LNCaP clone FGC (cell line): ENCODE measurements at regions not wholly inside any gene's neighbourhood (a gene's known extent, or its start where the extent isn't known, plus 50 kb on each side); places are given as distances from the start of the nearest gene placed in this dataset.

Experiments used
- DNase-seq: peaks from one replicate; pipeline ENCODE4 v3.0.0-alpha.2; 2011; ENCODE audit warnings: low read depth
- H3K4me3 ChIP-seq: 2 replicates; pipeline ENCODE4 v1.5.1; 2011; ENCODE audit warnings: mild to moderate bottlenecking, low read depth, low read length, control low read depth
- TF ChIP-seq, protein P1 (sequence below): IDR thresholded peaks from 2 replicates; pipeline ENCODE4 v1.5.1; 2012; ENCODE audit warnings: mild to moderate bottlenecking; ENCODE audit not compliant: control insufficient read depth, insufficient read depth; ENCODE audit errors: extremely low read depth

DNA sequence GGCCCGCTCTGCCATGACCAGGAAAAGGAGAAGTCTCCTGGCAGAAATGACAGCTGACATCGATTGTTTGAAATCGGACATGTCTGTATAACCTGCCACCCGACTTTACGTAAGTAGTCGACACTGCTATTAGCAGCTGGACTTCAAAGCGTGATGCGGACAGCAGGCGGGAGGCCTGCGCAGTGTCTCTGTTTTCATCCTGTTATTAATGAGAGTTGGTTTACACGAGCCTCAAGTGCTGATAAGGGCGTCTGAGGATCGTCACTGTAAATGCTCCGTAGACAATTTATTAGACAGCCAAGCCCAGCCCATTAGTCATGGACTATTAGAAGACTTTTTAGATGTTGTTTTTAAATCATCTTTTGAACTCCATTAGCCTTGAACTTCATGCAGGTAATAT is 328.3 kb downstream of the FOXL1 start:
- H3K4me3 ChIP-seq, result no peak overlapping the region
- DNase-seq, result no peak
- TF ChIP-seq, protein P1, sequence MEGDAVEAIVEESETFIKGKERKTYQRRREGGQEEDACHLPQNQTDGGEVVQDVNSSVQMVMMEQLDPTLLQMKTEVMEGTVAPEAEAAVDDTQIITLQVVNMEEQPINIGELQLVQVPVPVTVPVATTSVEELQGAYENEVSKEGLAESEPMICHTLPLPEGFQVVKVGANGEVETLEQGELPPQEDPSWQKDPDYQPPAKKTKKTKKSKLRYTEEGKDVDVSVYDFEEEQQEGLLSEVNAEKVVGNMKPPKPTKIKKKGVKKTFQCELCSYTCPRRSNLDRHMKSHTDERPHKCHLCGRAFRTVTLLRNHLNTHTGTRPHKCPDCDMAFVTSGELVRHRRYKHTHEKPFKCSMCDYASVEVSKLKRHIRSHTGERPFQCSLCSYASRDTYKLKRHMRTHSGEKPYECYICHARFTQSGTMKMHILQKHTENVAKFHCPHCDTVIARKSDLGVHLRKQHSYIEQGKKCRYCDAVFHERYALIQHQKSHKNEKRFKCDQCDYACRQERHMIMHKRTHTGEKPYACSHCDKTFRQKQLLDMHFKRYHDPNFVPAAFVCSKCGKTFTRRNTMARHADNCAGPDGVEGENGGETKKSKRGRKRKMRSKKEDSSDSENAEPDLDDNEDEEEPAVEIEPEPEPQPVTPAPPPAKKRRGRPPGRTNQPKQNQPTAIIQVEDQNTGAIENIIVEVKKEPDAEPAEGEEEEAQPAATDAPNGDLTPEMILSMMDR, result no peak

DNA sequence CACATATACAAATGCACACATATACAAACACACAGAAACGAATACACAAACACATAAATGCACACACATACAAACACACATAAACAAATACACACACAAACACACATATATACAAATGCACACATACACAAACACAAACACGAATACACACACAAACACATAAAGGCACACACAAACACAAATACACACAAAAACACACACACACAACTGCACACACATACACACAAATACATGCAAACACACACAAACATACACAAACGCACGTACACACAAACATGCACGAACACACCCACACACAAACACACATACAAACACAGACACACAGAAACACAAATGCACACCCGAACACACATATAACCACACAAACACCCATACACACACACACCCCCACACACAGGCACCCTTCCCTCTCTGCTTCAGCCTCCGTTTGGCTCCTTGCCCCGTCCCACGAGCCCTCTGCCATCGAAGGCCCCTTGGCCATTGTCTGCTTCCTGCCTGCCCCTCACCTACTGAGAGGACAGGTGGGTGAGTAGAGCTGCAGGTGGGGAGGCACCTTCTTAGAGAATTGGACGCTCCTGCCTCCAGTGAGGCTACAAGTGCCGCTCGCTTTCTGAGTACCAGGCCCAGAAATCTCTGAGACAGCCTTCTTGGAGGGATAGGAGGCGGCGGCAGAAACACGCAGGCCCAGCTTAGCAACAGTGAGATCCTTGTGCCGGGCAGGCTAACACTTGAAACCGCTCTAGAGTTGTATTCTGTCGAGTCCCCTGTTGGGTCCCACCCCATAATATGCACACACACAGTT is 331.2 kb downstream of the FOXL1 start:
- TF ChIP-seq, protein P1, result no peak
- H3K4me3 ChIP-seq, result no peak overlapping the region
- DNase-seq, result no peak

DNA sequence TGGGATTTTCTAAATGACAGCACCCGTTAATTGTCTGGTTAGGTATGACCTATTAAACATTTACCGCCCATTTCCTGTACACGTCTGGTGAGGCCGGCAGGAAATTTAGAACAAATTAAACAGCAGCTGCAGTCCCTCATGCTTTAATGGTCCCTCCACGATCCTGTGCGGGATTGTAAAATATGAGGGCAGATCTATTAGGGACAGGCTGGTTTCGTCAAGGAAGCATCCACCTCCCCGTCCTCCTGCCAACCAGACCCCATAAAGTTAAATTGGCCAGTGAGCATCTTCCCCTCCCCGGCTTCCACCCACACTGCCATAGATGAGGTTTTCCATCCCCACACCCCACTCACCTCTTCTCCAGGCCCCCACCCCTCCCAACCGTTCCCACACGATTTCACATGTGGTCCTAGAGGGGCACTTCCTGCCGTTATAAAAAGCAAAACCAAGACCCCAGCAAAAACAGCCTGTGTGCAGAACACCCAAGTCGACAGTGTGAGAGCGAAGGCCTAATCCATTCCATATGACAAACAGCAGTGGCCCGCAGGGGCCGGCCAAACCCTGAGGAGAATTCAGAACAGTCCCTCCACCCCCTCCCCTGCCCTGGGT is 331.9 kb downstream of the FOXL1 start:
- TF ChIP-seq, protein P1, result no peak

DNA sequence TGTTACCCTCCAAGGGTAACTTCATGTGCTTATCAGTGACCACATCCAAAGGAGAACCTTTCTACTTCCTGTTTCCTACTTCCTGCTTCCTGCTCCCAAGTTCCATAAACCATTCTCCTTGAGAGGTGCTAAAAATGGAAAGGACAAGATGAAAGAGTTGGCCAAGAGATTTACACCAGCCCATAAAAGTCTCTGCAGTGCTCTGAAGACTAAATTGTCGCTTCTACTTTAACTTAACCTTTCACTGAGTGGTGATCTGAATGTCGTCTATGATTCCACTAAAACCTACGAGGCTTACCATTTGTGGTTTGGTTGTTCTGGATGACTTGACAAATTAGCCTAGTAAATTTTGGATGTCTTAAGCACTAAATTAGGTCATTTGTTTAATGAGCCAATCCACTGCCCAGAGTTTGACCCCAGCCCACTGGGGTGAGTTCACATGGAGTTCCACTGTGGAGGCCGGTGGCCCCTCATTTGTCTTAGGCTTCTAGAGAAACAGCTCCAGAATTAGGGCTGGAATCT is 333.1 kb downstream of the FOXL1 start:
- no peak for DNase-seq
- no peak overlapping the region for H3K4me3 ChIP-seq
- TF ChIP-seq, protein P1, result no peak

More for the DNA sequence above, 331.9 kb downstream of the FOXL1 start:
- no peak for DNase-seq
- H3K4me3 ChIP-seq, result no peak overlapping the region

DNA sequence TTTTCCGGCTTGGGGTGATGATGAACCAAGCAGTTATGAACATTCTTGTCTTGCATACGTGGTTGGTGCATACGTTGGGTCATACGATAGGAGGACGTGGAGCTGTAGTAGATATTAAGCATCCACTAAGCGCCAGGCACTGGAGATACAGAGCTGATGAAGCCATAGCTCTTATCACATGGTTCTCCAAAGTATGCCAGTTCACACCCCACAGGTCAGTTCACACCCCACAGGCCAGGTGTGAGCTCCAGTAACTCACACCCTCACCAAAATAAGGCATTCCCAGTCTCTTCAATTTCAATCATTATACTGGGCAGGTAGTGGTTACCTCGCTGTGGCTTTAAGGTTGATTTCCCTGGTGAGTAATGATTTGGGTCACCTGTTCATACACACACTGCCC is 335.5 kb downstream of the FOXL1 start:
- DNase-seq, result no peak
- no peak overlapping the region for H3K4me3 ChIP-seq
- TF ChIP-seq, protein P1, result no peak

DNA sequence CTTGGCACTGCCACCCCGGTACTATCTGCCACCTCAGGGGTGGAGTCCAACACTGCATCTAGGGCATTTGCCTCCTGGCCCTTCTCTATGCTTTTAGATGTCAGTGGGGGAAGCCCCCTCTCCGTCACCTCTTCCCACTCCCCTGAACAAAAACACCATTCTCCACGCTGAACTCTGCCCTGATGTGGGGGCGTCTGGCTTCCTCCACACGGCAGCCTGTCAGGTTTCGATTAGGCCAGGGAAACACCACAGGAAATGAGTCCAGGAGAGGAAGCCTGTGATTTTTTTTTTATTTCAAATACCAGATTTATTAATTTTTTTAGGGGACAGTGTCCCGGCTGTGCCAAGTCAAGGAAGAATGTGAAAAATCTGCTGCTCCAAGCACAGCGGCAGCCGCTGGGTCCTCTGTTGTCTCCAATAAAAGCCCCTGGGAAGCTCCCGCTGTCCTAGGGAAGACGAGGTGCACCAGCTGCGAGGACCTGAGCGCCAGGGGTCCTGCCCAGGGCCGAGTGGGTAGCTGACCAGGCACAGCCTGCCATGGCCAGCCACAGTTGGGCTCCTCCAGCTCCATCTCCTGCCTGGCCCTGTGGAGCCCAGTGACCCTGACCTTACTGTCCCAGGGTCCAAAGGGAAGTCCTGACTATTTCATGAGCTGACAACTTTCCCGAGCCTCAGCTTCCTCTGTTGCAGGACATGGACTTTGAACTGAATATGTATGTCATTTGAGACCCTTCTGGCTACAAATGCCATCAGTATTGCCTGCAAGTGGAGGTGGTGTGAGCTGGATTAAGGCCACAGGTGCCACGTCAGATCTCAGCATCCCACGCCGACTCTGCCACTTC is 336.7 kb downstream of the FOXL1 start:
- TF ChIP-seq, protein P1, result no peak
- DNase-seq, result no peak
- H3K4me3 ChIP-seq, result no peak overlapping the region
